ENCODE measurements at regions not wholly inside any gene's neighbourhood (a gene's known extent, or its start where the extent isn't known, plus 50 kb on each side); places are given as distances from the start of the nearest gene placed in this dataset.

GRCh38 chr20:22320245-22320915 is 264.0 kb downstream of the FOXA2 start:
- Histone ChIP-seq H4K20me1 (replicated peaks; ENCODE audit: control insufficient read depth, insufficient read depth, low read length) (no peaks in the 10 kb centered on the region), H3K4me3 (no peak overlapping the region), H3K4me2 (ENCODE audit: insufficient read depth, low read length) (no peak overlapping the region), H3K36me3 (ENCODE audit: control insufficient read depth, insufficient read depth, low read length) (no peaks in the 10 kb centered on the region), H3K4me1 (replicated peaks in 1 of 2; ENCODE audit: control insufficient read depth in 2 of 2, insufficient read depth in 2 of 2, low read length in 2 of 2) (no peaks in the 10 kb centered on the region), H3K27me3 (ENCODE audit: control insufficient read depth in 2 of 2, insufficient read depth in 2 of 2, low read length in 2 of 2) (no peaks in the 10 kb centered on the region), H3K79me2 (ENCODE audit: control insufficient read depth, insufficient read depth, low read length) (no peaks in the 10 kb centered on the region), H3K9me1 (ENCODE audit: control insufficient read depth, insufficient read depth, low read length) (no peaks in the 10 kb centered on the region), H3K9me3 (replicated peaks; ENCODE audit: control insufficient read depth, insufficient read depth, low read depth, low read length) (no peaks in the 10 kb centered on the region), H3K27ac (ENCODE audit: extremely low read depth, low read depth, low read length) (no peak overlapping the region), H3K9ac (ENCODE audit: insufficient read depth in 1 of 2, low read depth in 2 of 2, low read length in 2 of 2) (no peak overlapping the region), H2AFZ (ENCODE audit: low read depth, low read length) (no peak overlapping the region)
- intact Hi-C loops (cut with micrococcal nuclease) (no loop called here), in situ Hi-C loops (cut with MboI) (no loop called here)
- FAIRE-seq (no peak), ATAC-seq (no peak), DNase-seq (ENCODE audit: extremely low read depth in 1 of 4, low spot score in 3 of 4) (no peak)
- TF ChIP-seq MEF2D (tag; conservative IDR thresholded peaks at IDR 0.05; ENCODE audit: low read depth) (no peak), ZNF75A (CRISPR knock-in tag; IDR thresholded peaks at IDR 0.05) (no peak), ZBTB49 (CRISPR knock-in tag; IDR thresholded peaks at IDR 0.05; ENCODE audit: borderline replicate concordance) (no peak), TSC22D4 (tag; IDR thresholded peaks at IDR 0.05) (no peak), ARHGAP35 (IDR thresholded peaks at IDR 0.05; ENCODE audit: partially characterized antibody) (no peak), FOXP4 (CRISPR knock-in tag; IDR thresholded peaks at IDR 0.05; ENCODE audit: borderline replicate concordance) (no peak), GABPA (tag; conservative IDR thresholded peaks at IDR 0.05; ENCODE audit: low read depth) (no peak), JUND (IDR thresholded peaks at IDR 0.05; ENCODE audit: borderline replicate concordance, low read depth, low read length) (no peak), JUND (tag; IDR thresholded peaks at IDR 0.05; ENCODE audit: borderline replicate concordance, low read depth, low read length) (no peak), EGR1 (conservative IDR thresholded peaks at IDR 0.05) (no peak), NFE2 (IDR thresholded peaks at IDR 0.05; ENCODE audit: low read depth) (no peak), SFPQ (IDR thresholded peaks at IDR 0.05; ENCODE audit: low read depth, low read length) (no peak), ZNF589 (CRISPR knock-in tag; IDR thresholded peaks at IDR 0.05; ENCODE audit: low read depth) (no peak), TAF15 (IDR thresholded peaks at IDR 0.05; ENCODE audit: low read depth, low read length) (no peak), ZFX (CRISPR knock-in tag; IDR thresholded peaks at IDR 0.05) (no peak), ZNF431 (CRISPR knock-in tag; IDR thresholded peaks at IDR 0.05) (no peak), NCOA4 (IDR thresholded peaks at IDR 0.05; ENCODE audit: partially characterized antibody) (no peak)
- POLR2A ChIA-PET: interaction anchor here (0.6 kb wide), 1 partner anchor 17 kb away, joined by 4 read pairs; no protein-coding TSS in a partner anchor
- no TSS peak for BruUV-seq (replicated peaks)
- 0% methylated on average over 3 of the region's 3 CpGs for WGBS (ENCODE audit: insufficient coverage, low coverage, missing lambda C conversion rate)
- CTCF ChIA-PET (ENCODE audit: low intra/inter-chr PET ratio): no interaction called here

All from K562 (cell line).